ENCODE measurements at regions not wholly inside any gene's neighbourhood (a gene's known extent, or its start where the extent isn't known, plus 50 kb on each side); places are given as distances from the start of the nearest gene placed in this dataset.

GRCh38 chr7:83441-83840 lies 108.9 kb upstream of the FAM20C start:
- no peak for DNase-seq (ENCODE audit: low read depth, low spot score)
- no peaks in the 10 kb centered on the region for H3K36me3 ChIP-seq (ENCODE audit: control insufficient read depth in 1 of 2, insufficient read depth in 2 of 2, low read length in 2 of 2)
- H3K27me3 ChIP-seq (ENCODE audit: insufficient read depth, low read length), result peaks cover 15% of the 10 kb centered on the region; the same call in 1 of the 2 replicates
- H3K9me2 ChIP-seq (ENCODE audit: insufficient read depth), result no peaks in the 10 kb centered on the region
- H3K4me3 ChIP-seq (replicated peaks in 1 of 2; ENCODE audit: low read depth in 1 of 2, low read length in 2 of 2), result no peak overlapping the region
- H3K9ac ChIP-seq (ENCODE audit: low read length), result no peak overlapping the region
- no TSS peak for BruUV-seq (replicated peaks)
- ChIA-PET POLR2A (no interaction called here), RAD21 (ENCODE audit: low non-redundant PET in 1 of 2, low total read pairs in 2 of 2, uncharacterized antibody in 2 of 2, unreplicated experiment in 2 of 2) (no interaction called here), CTCF (interaction anchor here (1.1 kb wide), 1 partner anchor 15 kb away, joined by 3 read pairs; no protein-coding TSS in a partner anchor)
- no peak overlapping the region for H3K27ac ChIP-seq (ENCODE audit: low read depth, low read length)
- H3K9me3 ChIP-seq (ENCODE audit: control insufficient read depth in 1 of 2, insufficient read depth in 1 of 2, low read depth in 1 of 2, low read length in 2 of 2), result no peaks in the 10 kb centered on the region
- no peaks in the 10 kb centered on the region for H4K20me1 ChIP-seq (ENCODE audit: insufficient read depth)
- no peak for ATAC-seq
- H3K4me1 ChIP-seq (ENCODE audit: control insufficient read depth in 1 of 2, insufficient read depth in 2 of 2, low read length in 2 of 2), result peaks cover 14 to 21% of the 10 kb centered on the region in 2 experiments; a peak in 3 of 4 replicates
- intact Hi-C loops (cut with micrococcal nuclease), result no loop called here
- H3K79me2 ChIP-seq (ENCODE audit: insufficient read depth, low read length), result no peaks in the 10 kb centered on the region
- no peak overlapping the region for H2AFZ ChIP-seq (ENCODE audit: low read depth, low read length, poor library complexity, severe bottlenecking)
- TF ChIP-seq FOSL1 (IDR thresholded peaks at IDR 0.05; ENCODE audit: low read depth), result no peak
- no peak for TF ChIP-seq EGR1 (IDR thresholded peaks at IDR 0.05; ENCODE audit: low read depth)
- no peak for TF ChIP-seq RAD21 (IDR thresholded peaks at IDR 0.05; ENCODE audit: low read depth)
- TF ChIP-seq CEBPB (IDR thresholded peaks at IDR 0.05; ENCODE audit: low read depth), result no peak
- TF ChIP-seq EZH2 (IDR thresholded peaks at IDR 0.05), result no peak
- TF ChIP-seq SRF (IDR thresholded peaks at IDR 0.05; ENCODE audit: low read depth), result no peak
- no peak for TF ChIP-seq JUND (IDR thresholded peaks at IDR 0.05)
- no peak for TF ChIP-seq POLR2A (IDR thresholded peaks at IDR 0.05; ENCODE audit: borderline replicate concordance, extremely low read depth, insufficient read depth, insufficient read length)
- TF ChIP-seq CTCF (IDR thresholded peaks at IDR 0.05 in 2 of 3, conservative IDR thresholded peaks at IDR 0.05 in 1 of 3; ENCODE audit: borderline replicate concordance in 1 of 3, insufficient read depth in 1 of 3, low read depth in 2 of 3, low read length in 2 of 3), result no peak
- TF ChIP-seq CBX3 (IDR thresholded peaks at IDR 0.05; ENCODE audit: low read depth), result no peak
- no peak for TF ChIP-seq ZFX (IDR thresholded peaks at IDR 0.05)
- TF ChIP-seq SIN3A (IDR thresholded peaks at IDR 0.05; ENCODE audit: low read depth), result no peak
- TF ChIP-seq ATF3 (IDR thresholded peaks at IDR 0.05), result no peak
- H3K4me2 ChIP-seq (ENCODE audit: low read length), result no peak overlapping the region
